Astrocyte of the cerebellum (primary cell): ENCODE measurements at regions not wholly inside any gene's neighbourhood (a gene's known extent, or its start where the extent isn't known, plus 50 kb on each side); places are given as distances from the start of the nearest gene placed in this dataset.

Experiments
- DNase-seq: peaks from one replicate; pipeline ENCODE4 v3.0.0-alpha.2; 2011; ENCODE audit warnings: low read depth
- H3K4me3 ChIP-seq: 2 replicates; pipeline ENCODE4 v1.5.1; 2011; ENCODE audit warnings: mild to moderate bottlenecking, low read depth, low read length, moderate library complexity
- in situ Hi-C: cut with HindIII; loops from 2 replicates; pipeline ENCODE4 v1.10.0; 2017; ENCODE audit warnings: low sequenced_read_pairs
- TF ChIP-seq, protein P1 (sequence below): IDR thresholded peaks from 2 replicates; pipeline ENCODE4 v1.5.1; 2012; ENCODE audit warnings: low read length, low read depth, moderate library complexity, mild to moderate bottlenecking; ENCODE audit errors: missing control alignments

DNA sequence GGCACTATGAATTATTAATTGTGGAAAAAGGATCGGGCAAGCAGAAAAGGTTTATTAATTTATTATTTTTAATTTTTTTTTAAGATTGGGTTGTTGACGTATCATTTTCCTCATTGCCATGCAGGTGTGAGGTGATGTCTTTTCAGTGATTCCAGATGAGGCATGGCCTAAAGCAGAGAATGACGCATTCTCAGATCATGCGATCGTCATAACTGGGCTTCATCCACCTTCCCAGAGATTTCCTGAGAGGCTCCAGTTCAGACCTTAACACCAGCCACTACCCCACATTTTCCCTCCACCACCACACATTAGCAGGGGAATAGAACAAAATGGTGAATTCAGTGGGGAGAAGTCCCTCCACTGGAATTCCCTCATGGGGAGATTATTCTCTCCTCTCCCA lies 518.4 kb upstream of the SPHKAP start:
- in situ Hi-C loops = no loop called here
- DNase-seq = no peak
- H3K4me3 ChIP-seq = no peak overlapping the region
- TF ChIP-seq, protein P1, sequence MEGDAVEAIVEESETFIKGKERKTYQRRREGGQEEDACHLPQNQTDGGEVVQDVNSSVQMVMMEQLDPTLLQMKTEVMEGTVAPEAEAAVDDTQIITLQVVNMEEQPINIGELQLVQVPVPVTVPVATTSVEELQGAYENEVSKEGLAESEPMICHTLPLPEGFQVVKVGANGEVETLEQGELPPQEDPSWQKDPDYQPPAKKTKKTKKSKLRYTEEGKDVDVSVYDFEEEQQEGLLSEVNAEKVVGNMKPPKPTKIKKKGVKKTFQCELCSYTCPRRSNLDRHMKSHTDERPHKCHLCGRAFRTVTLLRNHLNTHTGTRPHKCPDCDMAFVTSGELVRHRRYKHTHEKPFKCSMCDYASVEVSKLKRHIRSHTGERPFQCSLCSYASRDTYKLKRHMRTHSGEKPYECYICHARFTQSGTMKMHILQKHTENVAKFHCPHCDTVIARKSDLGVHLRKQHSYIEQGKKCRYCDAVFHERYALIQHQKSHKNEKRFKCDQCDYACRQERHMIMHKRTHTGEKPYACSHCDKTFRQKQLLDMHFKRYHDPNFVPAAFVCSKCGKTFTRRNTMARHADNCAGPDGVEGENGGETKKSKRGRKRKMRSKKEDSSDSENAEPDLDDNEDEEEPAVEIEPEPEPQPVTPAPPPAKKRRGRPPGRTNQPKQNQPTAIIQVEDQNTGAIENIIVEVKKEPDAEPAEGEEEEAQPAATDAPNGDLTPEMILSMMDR = no peak

DNA sequence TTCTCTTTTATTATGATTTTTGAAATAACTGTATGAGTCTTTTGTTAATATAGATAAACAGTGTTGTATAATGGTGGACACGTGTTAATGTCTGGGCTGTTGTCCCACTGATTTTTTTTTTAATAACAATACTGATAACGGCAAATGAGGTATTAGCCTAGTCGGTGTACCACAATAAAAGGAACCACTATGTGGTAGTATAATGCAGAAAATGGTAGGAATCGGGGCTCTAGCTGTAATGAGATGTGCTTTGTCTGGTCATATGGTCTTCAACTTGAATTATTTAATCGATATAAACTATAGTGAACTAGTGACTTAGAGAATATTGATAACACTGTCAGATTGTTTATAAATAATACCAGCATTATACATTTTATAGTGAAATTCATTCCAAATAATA lies 517.9 kb upstream of the SPHKAP start:
- no peak for DNase-seq
- in situ Hi-C loops = no loop called here
- TF ChIP-seq, protein P1 = peak; percentile 20

DNA sequence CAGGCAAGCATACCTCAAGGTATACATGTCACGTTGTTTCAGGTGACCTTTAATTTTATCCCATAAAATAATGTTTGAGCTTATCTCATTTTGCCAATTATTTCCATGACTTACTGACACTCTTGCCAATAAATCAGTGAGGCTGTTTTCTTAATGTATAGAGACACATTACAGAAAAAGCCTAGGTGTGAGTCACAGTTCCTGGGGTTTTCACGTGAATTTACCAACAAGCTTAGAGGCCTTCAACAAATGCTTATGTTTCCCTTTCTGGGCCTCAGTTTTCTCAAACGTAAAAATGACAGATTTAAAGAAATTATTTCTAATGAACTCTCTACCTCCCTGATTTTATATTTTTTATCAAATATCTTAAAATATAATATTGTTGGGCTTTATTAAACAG lies 517.5 kb upstream of the SPHKAP start:
- TF ChIP-seq, protein P1 = no peak

More for the DNA sequence above, 517.9 kb upstream of the SPHKAP start:
- no peak overlapping the region for H3K4me3 ChIP-seq

DNA sequence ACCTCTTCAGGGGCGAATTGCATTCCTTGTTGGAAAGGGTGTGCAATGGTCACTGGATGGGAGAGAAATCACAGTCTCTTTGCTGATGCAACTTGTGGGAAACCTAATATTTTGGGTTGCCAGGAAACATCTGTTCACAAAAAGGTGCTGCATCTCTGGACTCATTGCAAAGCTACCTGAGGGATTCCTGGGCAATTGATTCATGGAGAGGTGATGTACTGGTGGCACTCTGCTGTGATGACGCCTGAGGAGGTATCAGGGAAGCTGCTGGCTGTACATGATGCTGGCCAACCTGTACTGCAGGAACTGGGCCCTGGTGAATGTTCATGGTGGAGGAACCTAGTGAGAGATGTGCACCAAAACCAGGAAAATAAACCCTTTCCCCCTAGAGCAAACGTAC lies 516.0 kb upstream of the SPHKAP start:
- in situ Hi-C loops = no loop called here
- TF ChIP-seq, protein P1 = no peak
- no peak for DNase-seq
- no peak overlapping the region for H3K4me3 ChIP-seq

More for the DNA sequence above, 517.5 kb upstream of the SPHKAP start:
- no peak overlapping the region for H3K4me3 ChIP-seq
- in situ Hi-C loops = no loop called here
- DNase-seq = no peak

DNA sequence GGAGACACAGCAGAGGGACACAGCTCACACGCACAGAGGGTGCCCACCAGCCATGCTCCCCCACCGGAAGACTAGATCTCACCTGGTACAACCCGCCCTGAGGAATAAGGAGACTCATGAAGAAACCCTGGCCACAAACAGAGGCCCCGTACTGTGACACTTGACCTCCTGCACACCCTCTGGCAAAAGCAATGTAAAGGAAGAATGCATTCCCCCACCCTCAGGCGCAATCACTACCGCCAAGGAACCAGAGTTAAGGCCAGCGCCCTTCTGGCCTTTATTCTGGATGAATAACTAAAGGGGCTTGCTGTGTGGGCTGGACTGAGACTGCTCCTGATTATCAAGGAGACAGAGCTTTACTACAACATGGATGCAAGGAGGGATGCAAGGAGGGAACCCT lies 509.2 kb upstream of the SPHKAP start:
- no peak for DNase-seq
- TF ChIP-seq, protein P1 = no peak
- no peak overlapping the region for H3K4me3 ChIP-seq
- in situ Hi-C loops = no loop called here

DNA sequence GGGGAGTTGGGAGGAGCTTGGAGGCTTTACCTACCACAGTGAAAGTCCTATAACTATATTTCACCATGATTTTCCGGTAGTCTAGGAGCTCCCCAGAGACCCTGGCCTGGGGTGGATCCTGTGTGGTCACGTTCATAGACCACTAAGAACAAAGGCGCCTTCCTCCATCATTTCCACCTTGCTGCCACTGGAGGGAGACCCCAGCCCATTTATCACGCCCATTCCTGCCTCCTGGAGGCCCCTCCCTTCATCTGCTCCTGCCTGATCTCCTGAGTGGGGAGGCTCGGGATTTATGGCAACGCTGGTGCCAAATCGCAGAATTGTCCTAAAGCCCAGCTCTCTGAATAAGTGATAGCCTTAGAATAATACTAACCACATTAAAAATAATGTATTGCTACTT lies 507.6 kb upstream of the SPHKAP start:
- in situ Hi-C loops = no loop called here
- H3K4me3 ChIP-seq = no peak overlapping the region
- TF ChIP-seq, protein P1 = peak; percentile 40
- no peak for DNase-seq
